ENCODE measurements at regions not wholly inside any gene's neighbourhood (a gene's known extent, or its start where the extent isn't known, plus 50 kb on each side); places are given as distances from the start of the nearest gene placed in this dataset.

GRCh38 chr2:139854769-139855483, 1074.7 kb upstream of the NXPH2 start:
- no peaks in the 10 kb centered on the region for H3K36me3 Mint-ChIP-seq (ENCODE audit: low read depth)
- CTCF ChIA-PET = no interaction called here
- DNase-seq (no peak), ATAC-seq (no peak)
- POLR2A ChIA-PET = no interaction called here
- H3K9me3 Mint-ChIP-seq (ENCODE audit: insufficient read depth) = peaks cover 12% of the 10 kb centered on the region
- H3K4me3 Mint-ChIP-seq = no peak overlapping the region
- H3K27ac Mint-ChIP-seq = no peak overlapping the region
- no peaks in the 10 kb centered on the region for H3K4me1 Mint-ChIP-seq (ENCODE audit: low read depth)
- H3K27me3 Mint-ChIP-seq (ENCODE audit: low read depth) = no peaks in the 10 kb centered on the region

GRCh38 chr2:139850254-139850890, 1070.2 kb upstream of the NXPH2 start:
- no peak overlapping the region for H3K4me3 Mint-ChIP-seq
- POLR2A ChIA-PET = no interaction called here
- no peaks in the 10 kb centered on the region for H3K36me3 Mint-ChIP-seq (ENCODE audit: low read depth)
- no peaks in the 10 kb centered on the region for H3K4me1 Mint-ChIP-seq (ENCODE audit: low read depth)
- CTCF ChIA-PET = no interaction called here
- peaks cover 10% of the 10 kb centered on the region for H3K9me3 Mint-ChIP-seq (ENCODE audit: insufficient read depth)
- no peak overlapping the region for H3K27ac Mint-ChIP-seq
- H3K27me3 Mint-ChIP-seq (ENCODE audit: low read depth) = no peaks in the 10 kb centered on the region
- no peak for ATAC-seq
- no peak for DNase-seq

- POLR2A ChIA-PET = no interaction called here
- CTCF ChIA-PET = no interaction called here
- no peaks in the 10 kb centered on the region for H3K4me1 Mint-ChIP-seq (ENCODE audit: low read depth)
- peaks cover 15% of the 10 kb centered on the region for H3K9me3 Mint-ChIP-seq (ENCODE audit: insufficient read depth)
- no peaks in the 10 kb centered on the region for H3K36me3 Mint-ChIP-seq (ENCODE audit: low read depth)
- ATAC-seq = no peak
- no peak overlapping the region for H3K27ac Mint-ChIP-seq
- no peaks in the 10 kb centered on the region for H3K27me3 Mint-ChIP-seq (ENCODE audit: low read depth)
- H3K4me3 Mint-ChIP-seq = no peak overlapping the region
- no peak for DNase-seq
Measured at GRCh38 chr2:139836769-139837168, 1056.6 kb upstream of the NXPH2 start.

GRCh38 chr2:139835101-139835500, 1054.9 kb upstream of the NXPH2 start:
- ChIA-PET CTCF (no interaction called here), POLR2A (no interaction called here)
- no peaks in the 10 kb centered on the region for H3K36me3 Mint-ChIP-seq (ENCODE audit: low read depth)
- ATAC-seq (no peak), DNase-seq (no peak)
- H3K9me3 Mint-ChIP-seq (ENCODE audit: insufficient read depth) = peaks cover 12% of the 10 kb centered on the region
- no peak overlapping the region for H3K27ac Mint-ChIP-seq
- no peaks in the 10 kb centered on the region for H3K4me1 Mint-ChIP-seq (ENCODE audit: low read depth)
- no peak overlapping the region for H3K4me3 Mint-ChIP-seq
- no peaks in the 10 kb centered on the region for H3K27me3 Mint-ChIP-seq (ENCODE audit: low read depth)

GRCh38 chr2:139828011-139828410, 1047.8 kb upstream of the NXPH2 start:
- POLR2A ChIA-PET = no interaction called here
- Mint-ChIP-seq H3K4me3 (no peak overlapping the region), H3K4me1 (ENCODE audit: low read depth) (no peaks in the 10 kb centered on the region), H3K27me3 (ENCODE audit: low read depth) (no peaks in the 10 kb centered on the region), H3K9me3 (ENCODE audit: insufficient read depth) (peaks cover 6% of the 10 kb centered on the region), H3K36me3 (ENCODE audit: low read depth) (no peaks in the 10 kb centered on the region), H3K27ac (no peak overlapping the region)
- ATAC-seq (no peak), DNase-seq (no peak)
- CTCF ChIA-PET = no interaction called here

GRCh38 chr2:139825726-139826125, 1045.5 kb upstream of the NXPH2 start:
- POLR2A ChIA-PET = no interaction called here
- DNase-seq (no peak), ATAC-seq (no peak)
- H3K27ac Mint-ChIP-seq = no peak overlapping the region
- no peak overlapping the region for H3K4me3 Mint-ChIP-seq
- CTCF ChIA-PET = no interaction called here
- no peaks in the 10 kb centered on the region for H3K27me3 Mint-ChIP-seq (ENCODE audit: low read depth)
- H3K9me3 Mint-ChIP-seq (ENCODE audit: insufficient read depth) = peaks cover 5% of the 10 kb centered on the region
- H3K4me1 Mint-ChIP-seq (ENCODE audit: low read depth) = no peaks in the 10 kb centered on the region
- H3K36me3 Mint-ChIP-seq (ENCODE audit: low read depth) = no peaks in the 10 kb centered on the region

GRCh38 chr2:139819273-139819796, 1039.1 kb upstream of the NXPH2 start:
- CTCF ChIA-PET = no interaction called here
- no peak for DNase-seq
- H3K4me3 Mint-ChIP-seq = no peak overlapping the region
- no peaks in the 10 kb centered on the region for H3K27me3 Mint-ChIP-seq (ENCODE audit: low read depth)
- no peak for ATAC-seq
- POLR2A ChIA-PET = no interaction called here
- no peaks in the 10 kb centered on the region for H3K4me1 Mint-ChIP-seq (ENCODE audit: low read depth)
- no peak overlapping the region for H3K27ac Mint-ChIP-seq
- H3K36me3 Mint-ChIP-seq (ENCODE audit: low read depth) = no peaks in the 10 kb centered on the region
- H3K9me3 Mint-ChIP-seq (ENCODE audit: insufficient read depth) = peaks cover 5% of the 10 kb centered on the region

- ATAC-seq (no peak), DNase-seq (no peak)
- ChIA-PET POLR2A (no interaction called here), CTCF (no interaction called here)
- Mint-ChIP-seq H3K4me1 (ENCODE audit: low read depth) (no peaks in the 10 kb centered on the region), H3K27me3 (ENCODE audit: low read depth) (no peaks in the 10 kb centered on the region), H3K27ac (no peak overlapping the region), H3K4me3 (no peak overlapping the region), H3K36me3 (ENCODE audit: low read depth) (no peaks in the 10 kb centered on the region), H3K9me3 (ENCODE audit: insufficient read depth) (no peaks in the 10 kb centered on the region)
Measured at GRCh38 chr2:139814458-139814857, 1034.3 kb upstream of the NXPH2 start.

GRCh38 chr2:139813340-139813739, 1033.2 kb upstream of the NXPH2 start:
- Mint-ChIP-seq H3K4me1 (ENCODE audit: low read depth) (no peaks in the 10 kb centered on the region), H3K9me3 (ENCODE audit: insufficient read depth) (no peaks in the 10 kb centered on the region), H3K27ac (no peak overlapping the region), H3K4me3 (no peak overlapping the region), H3K27me3 (ENCODE audit: low read depth) (no peaks in the 10 kb centered on the region), H3K36me3 (ENCODE audit: low read depth) (no peaks in the 10 kb centered on the region)
- no peak for ATAC-seq
- ChIA-PET POLR2A (no interaction called here), CTCF (no interaction called here)
- DNase-seq = no peak

- Mint-ChIP-seq H3K36me3 (ENCODE audit: low read depth) (no peaks in the 10 kb centered on the region), H3K27me3 (ENCODE audit: low read depth) (no peaks in the 10 kb centered on the region), H3K4me3 (no peak overlapping the region), H3K9me3 (ENCODE audit: insufficient read depth) (no peaks in the 10 kb centered on the region), H3K27ac (no peak overlapping the region), H3K4me1 (ENCODE audit: low read depth) (no peaks in the 10 kb centered on the region)
- POLR2A ChIA-PET = no interaction called here
- no peak for ATAC-seq
- no peak for DNase-seq
- CTCF ChIA-PET = no interaction called here
Measured at GRCh38 chr2:139805441-139805840, 1025.3 kb upstream of the NXPH2 start.

- peaks cover 12% of the 10 kb centered on the region for H3K9me3 Mint-ChIP-seq (ENCODE audit: insufficient read depth)
- no peak overlapping the region for H3K27ac Mint-ChIP-seq
- H3K27me3 Mint-ChIP-seq (ENCODE audit: low read depth) = no peaks in the 10 kb centered on the region
- H3K36me3 Mint-ChIP-seq (ENCODE audit: low read depth) = no peaks in the 10 kb centered on the region
- ATAC-seq (no peak), DNase-seq (no peak)
- ChIA-PET CTCF (no interaction called here), POLR2A (no interaction called here)
- H3K4me3 Mint-ChIP-seq = no peak overlapping the region
- no peaks in the 10 kb centered on the region for H3K4me1 Mint-ChIP-seq (ENCODE audit: low read depth)
Measured at GRCh38 chr2:139798391-139798790, 1018.2 kb upstream of the NXPH2 start.

- DNase-seq (no peak), ATAC-seq (no peak)
- H3K36me3 Mint-ChIP-seq (ENCODE audit: low read depth) = no peaks in the 10 kb centered on the region
- no peaks in the 10 kb centered on the region for H3K27me3 Mint-ChIP-seq (ENCODE audit: low read depth)
- H3K9me3 Mint-ChIP-seq (ENCODE audit: insufficient read depth) = peaks cover 7% of the 10 kb centered on the region
- no peaks in the 10 kb centered on the region for H3K4me1 Mint-ChIP-seq (ENCODE audit: low read depth)
- H3K4me3 Mint-ChIP-seq = no peak overlapping the region
- CTCF ChIA-PET = no interaction called here
- POLR2A ChIA-PET = no interaction called here
- no peak overlapping the region for H3K27ac Mint-ChIP-seq
Measured at GRCh38 chr2:139790807-139791752, 1010.9 kb upstream of the NXPH2 start.
